GM20000 (cell line): ENCODE measurements at regions not wholly inside any gene's neighbourhood (a gene's known extent, or its start where the extent isn't known, plus 50 kb on each side); places are given as distances from the start of the nearest gene placed in this dataset.

Experiments
- DNase-seq: peaks from one replicate; pipeline ENCODE4 v3.0.0; 2012; ENCODE audit warnings: low spot score
- CTCF ChIP-seq: IDR thresholded peaks from 2 replicates; pipeline ENCODE4 v1.5.1; 2012; ENCODE audit warnings: mild to moderate bottlenecking, control low read depth; ENCODE audit errors: extremely low read depth, missing control alignments

- no peak for TF ChIP-seq CTCF
- DNase-seq: no peak
These were observed 297.6 kb downstream of the SLITRK6 start for GRCh38 chr13:85501616-85502015.

GRCh38 chr13:85500696-85501256, 298.4 kb downstream of the SLITRK6 start:
- TF ChIP-seq CTCF: no peak
- DNase-seq: no peak

- DNase-seq: no peak
- TF ChIP-seq CTCF: no peak
These were observed 300.4 kb downstream of the SLITRK6 start for GRCh38 chr13:85498774-85499173.

GRCh38 chr13:85497652-85498051, 301.6 kb downstream of the SLITRK6 start:
- no peak for TF ChIP-seq CTCF
- no peak for DNase-seq

- no peak for TF ChIP-seq CTCF
- DNase-seq: no peak
These were observed 306.9 kb downstream of the SLITRK6 start for GRCh38 chr13:85492283-85492682.

- DNase-seq: no peak
- TF ChIP-seq CTCF: no peak
These were observed 312.6 kb downstream of the SLITRK6 start for GRCh38 chr13:85486663-85487062.

GRCh38 chr13:85473144-85473543, 326.1 kb downstream of the SLITRK6 start:
- no peak for TF ChIP-seq CTCF
- no peak for DNase-seq
